Colonic mucosa (tissue), 4 donors: ENCODE measurements at regions not wholly inside any gene's neighbourhood (a gene's known extent, or its start where the extent isn't known, plus 50 kb on each side); places are given as distances from the start of the nearest gene placed in this dataset.

Experiments
- DNase-seq: peaks from one replicate; pipeline ENCODE4 v3.0.0-alpha.2; 2020
- H3K27ac ChIP-seq: fragments of 200-600 bp; one replicate; pipeline ENCODE4 v1.8.0; 2021
- H3K27me3 ChIP-seq: fragments of 200-600 bp; one replicate; pipeline ENCODE4 v1.8.0; 2021
- H3K36me3 ChIP-seq: fragments of 200-600 bp; one replicate; pipeline ENCODE4 v1.8.0; 2021
- H3K4me1 ChIP-seq: fragments of 200-600 bp; one replicate; pipeline ENCODE4 v1.8.0; 2021; ENCODE audit warnings: mild to moderate bottlenecking
- H3K4me3 ChIP-seq: fragments of 200-600 bp; one replicate; pipeline ENCODE4 v1.8.0; 2021
- H3K9ac ChIP-seq, 2 donors: one replicate each; pipeline ENCODE4 v1.7.0; 2013; ENCODE audit warnings: control low read depth in 2 of 2, low read depth in 2 of 2, low read length in 2 of 2
- H3K9me3 ChIP-seq: fragments of 200-600 bp; one replicate; pipeline ENCODE4 v1.8.0; 2021
- CTCF ChIP-seq: fragments of 200-600 bp; IDR thresholded peaks from one replicate; pipeline ENCODE4 v1.8.0; 2022; ENCODE audit warnings: antibody characterized with exemption, mild to moderate bottlenecking
- intact Hi-C: fragments of 100-400 bp; cut with DNase I; formaldehyde crosslinking; loops from one replicate; pipeline ENCODE4 v1.14.1; 2022
- donor health status: healthy.
- donor health status: DM: no; HTN: no; CAD: no.
- donor health status: DM: no; HTN: no; CAD: no.

- H3K36me3 ChIP-seq = no peaks in the 10 kb centered on the region
- intact Hi-C loops = no loop called here
- no peak for TF ChIP-seq CTCF
- no peak overlapping the region for H3K4me3 ChIP-seq
- no peaks in the 10 kb centered on the region for H3K4me1 ChIP-seq
- H3K27ac ChIP-seq = no peak overlapping the region
- H3K27me3 ChIP-seq = no peaks in the 10 kb centered on the region
- DNase-seq = no peak
- H3K9ac ChIP-seq = no peak overlapping the region
- no peaks in the 10 kb centered on the region for H3K9me3 ChIP-seq
Observed at GRCh38 chr5:125327676-125328075, 581.2 kb upstream of the ZNF608 start.

- no peaks in the 10 kb centered on the region for H3K27me3 ChIP-seq
- no peaks in the 10 kb centered on the region for H3K9me3 ChIP-seq
- no peak for TF ChIP-seq CTCF
- H3K9ac ChIP-seq = no peak overlapping the region
- no peak for DNase-seq
- no peaks in the 10 kb centered on the region for H3K36me3 ChIP-seq
- no peak overlapping the region for H3K27ac ChIP-seq
- H3K4me3 ChIP-seq = no peak overlapping the region
- no peaks in the 10 kb centered on the region for H3K4me1 ChIP-seq
- intact Hi-C loops = no loop called here
Observed at GRCh38 chr5:125331987-125332598, 585.7 kb upstream of the ZNF608 start.

- H3K4me1 ChIP-seq = no peaks in the 10 kb centered on the region
- H3K27me3 ChIP-seq = no peaks in the 10 kb centered on the region
- no peaks in the 10 kb centered on the region for H3K36me3 ChIP-seq
- TF ChIP-seq CTCF = no peak
- no peak overlapping the region for H3K9ac ChIP-seq
- H3K9me3 ChIP-seq = no peaks in the 10 kb centered on the region
- H3K27ac ChIP-seq = no peak overlapping the region
- DNase-seq = no peak
- no peak overlapping the region for H3K4me3 ChIP-seq
- intact Hi-C loops = no loop called here
Observed at GRCh38 chr5:125333416-125333815, 587.0 kb upstream of the ZNF608 start.

- no peak overlapping the region for H3K27ac ChIP-seq
- H3K4me3 ChIP-seq = no peak overlapping the region
- TF ChIP-seq CTCF = no peak
- H3K36me3 ChIP-seq = no peaks in the 10 kb centered on the region
- no peak for DNase-seq
- H3K9me3 ChIP-seq = no peaks in the 10 kb centered on the region
- intact Hi-C loops = no loop called here
- no peaks in the 10 kb centered on the region for H3K27me3 ChIP-seq
- no peaks in the 10 kb centered on the region for H3K4me1 ChIP-seq
- H3K9ac ChIP-seq = no peak overlapping the region
Observed at GRCh38 chr5:125336401-125336800, 590.0 kb upstream of the ZNF608 start.

GRCh38 chr5:125337294-125337693 is 590.9 kb upstream of the ZNF608 start:
- H3K4me1 ChIP-seq = no peaks in the 10 kb centered on the region
- TF ChIP-seq CTCF = no peak
- H3K36me3 ChIP-seq = no peaks in the 10 kb centered on the region
- no peak overlapping the region for H3K27ac ChIP-seq
- H3K4me3 ChIP-seq = no peak overlapping the region
- intact Hi-C loops = no loop called here
- H3K27me3 ChIP-seq = no peaks in the 10 kb centered on the region
- DNase-seq = no peak
- H3K9ac ChIP-seq = no peak overlapping the region
- no peaks in the 10 kb centered on the region for H3K9me3 ChIP-seq
